ENCODE measurements at regions not wholly inside any gene's neighbourhood (a gene's known extent, or its start where the extent isn't known, plus 50 kb on each side); places are given as distances from the start of the nearest gene placed in this dataset. TPM values are rescaled to one million over a fixed set of nuclear protein-coding genes. Genes with fewer than 3 reads are reported as not detected.
"Not testable (repeated sequence)": the region's sequence is repeated elsewhere in the genome, so short reads cannot be mapped to it uniquely, and the experiment has no call there.

- WGBS, result 51% methylated on average over 2 of the region's 2 CpGs
- Histone ChIP-seq H3K4me1 (ENCODE audit: insufficient read depth) (no peaks in the 10 kb centered on the region), H3K36me3 (ENCODE audit: insufficient read depth) (no peaks in the 10 kb centered on the region), H3K27ac (ENCODE audit: low read depth) (no peak overlapping the region), H3K4me3 (ENCODE audit: low read depth, low read length) (no peak overlapping the region)
- DNase-seq (ENCODE audit: extremely low spot score), result no peak
Observed at GRCh38 chr18:28281400-28281799, 104.5 kb upstream of the CDH2 start.

- Histone ChIP-seq H3K27ac (ENCODE audit: low read depth) (no peak overlapping the region), H3K36me3 (ENCODE audit: insufficient read depth) (no peaks in the 10 kb centered on the region), H3K4me1 (ENCODE audit: insufficient read depth) (no peaks in the 10 kb centered on the region), H3K4me3 (ENCODE audit: low read depth, low read length) (no peak overlapping the region)
- 74% methylated on average over 2 of the region's 2 CpGs for WGBS
- DNase-seq (ENCODE audit: extremely low spot score), result no peak
Observed at GRCh38 chr18:28269750-28270149, 92.8 kb upstream of the CDH2 start.

GRCh38 chr18:28267878-28268625, 91.1 kb upstream of the CDH2 start:
- DNase-seq (ENCODE audit: extremely low spot score), result no peak
- H3K4me1 ChIP-seq (ENCODE audit: insufficient read depth), result no peaks in the 10 kb centered on the region
- no peaks in the 10 kb centered on the region for H3K36me3 ChIP-seq (ENCODE audit: insufficient read depth)
- no peak overlapping the region for H3K4me3 ChIP-seq (ENCODE audit: low read depth, low read length)
- WGBS, result 54% methylated on average over 4 of the region's 4 CpGs
- no peak overlapping the region for H3K27ac ChIP-seq (ENCODE audit: low read depth)

GRCh38 chr18:28267276-28267675, 90.3 kb upstream of the CDH2 start:
- H3K36me3 ChIP-seq (ENCODE audit: insufficient read depth), result no peaks in the 10 kb centered on the region
- DNase-seq (ENCODE audit: extremely low spot score), result no peak
- no peak overlapping the region for H3K4me3 ChIP-seq (ENCODE audit: low read depth, low read length)
- H3K27ac ChIP-seq (ENCODE audit: low read depth), result no peak overlapping the region
- no peaks in the 10 kb centered on the region for H3K4me1 ChIP-seq (ENCODE audit: insufficient read depth)
- WGBS, result 69% methylated on average over 2 of the region's 2 CpGs

- H3K4me3 ChIP-seq (ENCODE audit: low read depth, low read length), result no peak overlapping the region
- no peaks in the 10 kb centered on the region for H3K4me1 ChIP-seq (ENCODE audit: insufficient read depth)
- no peak for DNase-seq (ENCODE audit: extremely low spot score)
- WGBS, result 70% methylated on average over 2 of the region's 2 CpGs
- no peaks in the 10 kb centered on the region for H3K36me3 ChIP-seq (ENCODE audit: insufficient read depth)
- no peak overlapping the region for H3K27ac ChIP-seq (ENCODE audit: low read depth)
Observed at GRCh38 chr18:28256166-28256565, 79.2 kb upstream of the CDH2 start.

GRCh38 chr18:28248653-28249052, 71.7 kb upstream of the CDH2 start:
- Histone ChIP-seq H3K36me3 (ENCODE audit: insufficient read depth) (no peaks in the 10 kb centered on the region), H3K4me1 (ENCODE audit: insufficient read depth) (no peaks in the 10 kb centered on the region), H3K27ac (ENCODE audit: low read depth) (no peak overlapping the region), H3K4me3 (ENCODE audit: low read depth, low read length) (no peak overlapping the region)
- no peak for DNase-seq (ENCODE audit: extremely low spot score)

- 88% methylated on average over 15 of the region's 16 CpGs for WGBS
- H3K4me1 ChIP-seq (ENCODE audit: insufficient read depth); H3K4me3 ChIP-seq (ENCODE audit: low read depth, low read length); DNase-seq (ENCODE audit: extremely low spot score); H3K36me3 ChIP-seq (ENCODE audit: insufficient read depth); H3K27ac ChIP-seq (ENCODE audit: low read depth): not testable (repeated sequence)
Observed at GRCh38 chr18:28240626-28241025, 63.7 kb upstream of the CDH2 start.

GRCh38 chr18:28236487-28236886, 59.6 kb upstream of the CDH2 start:
- no peak overlapping the region for H3K4me3 ChIP-seq (ENCODE audit: low read depth, low read length)
- no peak overlapping the region for H3K27ac ChIP-seq (ENCODE audit: low read depth)
- 70% methylated on average over 1 of the region's 1 CpG for WGBS
- no peaks in the 10 kb centered on the region for H3K36me3 ChIP-seq (ENCODE audit: insufficient read depth)
- H3K4me1 ChIP-seq (ENCODE audit: insufficient read depth), result no peaks in the 10 kb centered on the region
- no peak for DNase-seq (ENCODE audit: extremely low spot score)

Small RNA genes in the stretch of these regions (small RNA-seq; reads per million reads assigned to genes)
- not detected for gene AC023932.1
- gene AC105245.1, result not detected
- gene RNU6-408P, result not detected
